ENCODE measurements at regions not wholly inside any gene's neighbourhood (a gene's known extent, or its start where the extent isn't known, plus 50 kb on each side); places are given as distances from the start of the nearest gene placed in this dataset.

- TF ChIP-seq REPIN1 (tag by site-specific recombination; IDR thresholded peaks at IDR 0.05; ENCODE audit: low read depth) = no peak
- TF ChIP-seq ZSCAN16 (tag by site-specific recombination; IDR thresholded peaks at IDR 0.05) = no peak
These were observed 62.3 kb upstream of the HIVEP3 start for GRCh38 chr1:41980827-41981653.
